GM21360 (cell line): ENCODE measurements at regions not wholly inside any gene's neighbourhood (a gene's known extent, or its start where the extent isn't known, plus 50 kb on each side); places are given as distances from the start of the nearest gene placed in this dataset.
A peak's percentile ranks its signal among the peaks of the same experiment; 100 is the strongest.

Experiments used
- ATAC-seq: cut with Tn5 transposase; IDR thresholded peaks from one replicate; pipeline ENCODE4 v1.9.1; 2021; ENCODE audit warnings: mild to moderate bottlenecking, moderate library complexity; ENCODE audit not compliant: unreplicated experiment

GRCh38 chr2:156099382-156099781 lies 233.1 kb downstream of the NR4A2 start:
- no peak for ATAC-seq

GRCh38 chr2:156098506-156098905 lies 234.0 kb downstream of the NR4A2 start:
- no peak for ATAC-seq

- ATAC-seq: no peak
These were observed 243.9 kb downstream of the NR4A2 start for GRCh38 chr2:156088587-156088986.

GRCh38 chr2:156087875-156088274 lies 244.6 kb downstream of the NR4A2 start:
- ATAC-seq: peak; percentile 58

- no peak for ATAC-seq
These were observed 248.6 kb downstream of the NR4A2 start for GRCh38 chr2:156083763-156084493.

- ATAC-seq: no peak
These were observed 252.7 kb downstream of the NR4A2 start for GRCh38 chr2:156079845-156080244.

- no peak for ATAC-seq
These were observed 255.3 kb downstream of the NR4A2 start for GRCh38 chr2:156077041-156077742.

- ATAC-seq: no peak
These were observed 266.6 kb downstream of the NR4A2 start for GRCh38 chr2:156065912-156066311.

- ATAC-seq: no peak
These were observed 268.0 kb downstream of the NR4A2 start for GRCh38 chr2:156064540-156064939.

GRCh38 chr2:156057647-156058046 lies 274.9 kb downstream of the NR4A2 start:
- ATAC-seq: no peak

- no peak for ATAC-seq
These were observed 277.5 kb downstream of the NR4A2 start for GRCh38 chr2:156054983-156055382.

GRCh38 chr2:156046900-156047299 lies 285.6 kb downstream of the NR4A2 start:
- no peak for ATAC-seq

- ATAC-seq: no peak
These were observed 289.6 kb downstream of the NR4A2 start for GRCh38 chr2:156042895-156043294.

- ATAC-seq: no peak
These were observed 294.5 kb downstream of the NR4A2 start for GRCh38 chr2:156038021-156038420.

- no peak for ATAC-seq
These were observed 295.0 kb downstream of the NR4A2 start for GRCh38 chr2:156037482-156037881.

GRCh38 chr2:156031121-156031520 lies 301.4 kb downstream of the NR4A2 start:
- no peak for ATAC-seq

- ATAC-seq: peak; percentile 64
These were observed 309.2 kb downstream of the NR4A2 start for GRCh38 chr2:156023229-156023869.

- ATAC-seq: no peak
These were observed 311.1 kb downstream of the NR4A2 start for GRCh38 chr2:156021146-156022040.

GRCh38 chr2:156019341-156019740 lies 313.2 kb downstream of the NR4A2 start:
- no peak for ATAC-seq

- no peak for ATAC-seq
These were observed 315.1 kb downstream of the NR4A2 start for GRCh38 chr2:156017341-156017885.

GRCh38 chr2:156009293-156009692 lies 323.2 kb downstream of the NR4A2 start:
- ATAC-seq: no peak
